Peyer's patch (tissue), 4 donors: ENCODE measurements at regions not wholly inside any gene's neighbourhood (a gene's known extent, or its start where the extent isn't known, plus 50 kb on each side); places are given as distances from the start of the nearest gene placed in this dataset.

Experiments
- DNase-seq, 3 donors: peaks; one replicate each; pipeline ENCODE4 v3.0.0-alpha.2; 2017 to 2019
- H3K27ac ChIP-seq, 4 donors: fragments of 200-600 bp; sonication (generic); one replicate each; pipeline ENCODE4 v1.5.1; 2016 to 2019
- H3K27me3 ChIP-seq, 2 donors: fragments of 200-600 bp; sonication (generic); one replicate each; pipeline ENCODE4 v1.5.1; 2019
- H3K36me3 ChIP-seq, 3 donors: fragments of 200-600 bp; sonication (generic); one replicate each; pipeline ENCODE4 v1.5.1; 2016 to 2019
- H3K4me1 ChIP-seq, 4 donors: fragments of 200-600 bp; sonication (generic); one replicate each; pipeline ENCODE4 v1.5.1; 2016 to 2019
- H3K4me3 ChIP-seq, 4 donors: fragments of 200-600 bp; sonication (generic); 1 replicate in 3 of 4; 2 replicates in 1 of 4; pipeline ENCODE4 v1.5.1; 2016 to 2019; ENCODE audit warnings: mild to moderate bottlenecking in 1 of 4
- H3K9me3 ChIP-seq, 4 donors: fragments of 200-600 bp; sonication (generic); one replicate each; pipeline ENCODE4 v1.5.1; 2016 to 2019; ENCODE audit warnings: mild to moderate bottlenecking in 1 of 4
- CTCF ChIP-seq, 6 experiments: fragments of 450-650 bp in 4 of 6; fragments of 200-600 bp in 2 of 6; sonication (generic) in 1 of 6; IDR thresholded peaks; one replicate each; pipeline ENCODE4 v1.5.1; 2017 to 2019; ENCODE audit warnings: antibody characterized with exemption in 6 of 6, mild to moderate bottlenecking in 3 of 6, moderate library complexity in 1 of 6
- POLR2A ChIP-seq, 2 donors: fragments of 450-650 bp; IDR thresholded peaks; one replicate each; pipeline ENCODE4 v1.5.1; 2017; ENCODE audit warnings: antibody characterized with exemption in 2 of 2, mild to moderate bottlenecking in 2 of 2, moderate library complexity in 2 of 2

- Histone ChIP-seq H3K4me1 (no peaks in the 10 kb centered on the region), H3K9me3 (no peaks in the 10 kb centered on the region), H3K27ac (no peak overlapping the region), H3K36me3 (no peaks in the 10 kb centered on the region), H3K4me3 (no peak overlapping the region), H3K27me3 (no peaks in the 10 kb centered on the region)
- no peak for TF ChIP-seq CTCF (IDR thresholded peaks at IDR 0.05)
- TF ChIP-seq POLR2A (IDR thresholded peaks at IDR 0.05) = no peak
- DNase-seq = no peak
Measured at GRCh38 chr10:129039406-129040370, 427.4 kb upstream of the MGMT start.

GRCh38 chr10:129040377-129040776 is 426.7 kb upstream of the MGMT start:
- H3K27me3 ChIP-seq = no peaks in the 10 kb centered on the region
- TF ChIP-seq POLR2A (IDR thresholded peaks at IDR 0.05) (no peak), CTCF (IDR thresholded peaks at IDR 0.05) (no peak)
- DNase-seq = no peak

GRCh38 chr10:129041916-129042315 is 425.1 kb upstream of the MGMT start:
- H3K27ac ChIP-seq = no peak overlapping the region
- no peak for TF ChIP-seq POLR2A (IDR thresholded peaks at IDR 0.05)
- no peak for TF ChIP-seq CTCF (IDR thresholded peaks at IDR 0.05)
- no peaks in the 10 kb centered on the region for H3K9me3 ChIP-seq
- H3K4me3 ChIP-seq = no peak overlapping the region
- no peaks in the 10 kb centered on the region for H3K36me3 ChIP-seq
- no peak for DNase-seq
- H3K4me1 ChIP-seq = no peaks in the 10 kb centered on the region
- no peaks in the 10 kb centered on the region for H3K27me3 ChIP-seq

More at GRCh38 chr10:129040377-129040776, 426.7 kb upstream of the MGMT start:
- H3K36me3 ChIP-seq = no peaks in the 10 kb centered on the region
- H3K9me3 ChIP-seq = no peaks in the 10 kb centered on the region
- H3K27ac ChIP-seq = no peak overlapping the region
- no peaks in the 10 kb centered on the region for H3K4me1 ChIP-seq
- no peak overlapping the region for H3K4me3 ChIP-seq

GRCh38 chr10:129042776-129043595 is 424.1 kb upstream of the MGMT start:
- H3K4me1 ChIP-seq = no peaks in the 10 kb centered on the region
- no peak for TF ChIP-seq POLR2A (IDR thresholded peaks at IDR 0.05)
- no peak for TF ChIP-seq CTCF (IDR thresholded peaks at IDR 0.05)
- DNase-seq = no peak
- no peaks in the 10 kb centered on the region for H3K27me3 ChIP-seq
- no peak overlapping the region for H3K4me3 ChIP-seq
- H3K27ac ChIP-seq = no peak overlapping the region
- H3K36me3 ChIP-seq = no peaks in the 10 kb centered on the region
- no peaks in the 10 kb centered on the region for H3K9me3 ChIP-seq

GRCh38 chr10:129043691-129044090 is 423.4 kb upstream of the MGMT start:
- no peak for TF ChIP-seq POLR2A (IDR thresholded peaks at IDR 0.05)
- no peak for TF ChIP-seq CTCF (IDR thresholded peaks at IDR 0.05)
- Histone ChIP-seq H3K27me3 (no peaks in the 10 kb centered on the region), H3K27ac (no peak overlapping the region), H3K4me3 (no peak overlapping the region), H3K9me3 (no peaks in the 10 kb centered on the region), H3K36me3 (no peaks in the 10 kb centered on the region), H3K4me1 (no peaks in the 10 kb centered on the region)
- DNase-seq = no peak
